Stimulated activated CD8-positive, alpha-beta memory T cell treated with anti-CD3 and anti-CD28 coated beads, Interleukin-7, amount 100 ng/mL, for 4 hours (primary cell): ENCODE measurements at regions not wholly inside any gene's neighbourhood (a gene's known extent, or its start where the extent isn't known, plus 50 kb on each side); places are given as distances from the start of the nearest gene placed in this dataset.
"Not testable (repeated sequence)": the region's sequence is repeated elsewhere in the genome, so short reads cannot be mapped to it uniquely, and the experiment has no call there.

Source experiments
- DNase-seq, 2 donors: peaks; one replicate each; pipeline ENCODE4 v3.0.0-alpha.2; 2020; ENCODE audit warnings: low read depth in 2 of 2

- no peak for DNase-seq
Observed at GRCh38 chr15:69916169-69916785, 181.4 kb downstream of the TLE3 start.

DNA sequence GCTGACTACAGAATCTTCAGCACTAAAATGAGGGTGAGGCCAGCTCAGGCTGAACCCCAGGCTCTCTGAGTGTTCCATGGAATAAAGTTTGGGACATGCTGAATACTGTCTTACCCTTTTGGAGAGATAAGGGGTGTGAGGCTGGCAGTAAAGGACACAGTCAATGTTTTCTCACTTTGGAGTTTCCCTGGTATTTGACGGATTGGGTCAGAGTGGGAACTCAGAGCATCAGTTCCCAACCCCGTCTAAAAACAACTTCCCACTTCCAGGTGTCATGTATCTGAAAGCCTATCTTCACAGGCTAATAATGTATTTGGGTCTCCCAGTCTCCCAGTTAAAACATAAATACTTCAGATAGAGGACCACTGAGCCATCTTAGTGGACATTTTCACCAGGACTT lies 180.7 kb downstream of the TLE3 start:
- no peak for DNase-seq

DNA sequence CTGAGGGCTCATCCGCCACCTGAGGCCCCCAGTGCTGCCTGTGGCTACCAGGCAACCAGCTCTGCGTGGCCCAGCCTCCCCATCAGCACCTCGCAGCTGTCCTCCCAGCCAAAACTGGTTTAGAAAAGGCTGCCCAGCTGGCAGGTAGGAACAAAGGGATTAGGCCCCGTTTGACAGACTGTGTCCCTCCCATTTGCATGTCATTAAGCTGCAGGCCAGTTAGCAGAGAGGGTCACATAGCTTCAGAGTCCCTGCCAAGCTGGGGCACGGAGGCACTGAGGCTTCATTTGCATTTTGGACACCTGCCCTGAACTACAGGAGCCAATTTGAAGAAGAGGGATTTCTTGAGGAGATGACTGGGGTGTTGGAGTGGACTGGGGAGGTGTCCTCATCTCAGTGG lies 177.9 kb downstream of the TLE3 start:
- no peak for DNase-seq

- DNase-seq: no peak
Observed at GRCh38 chr15:69920221-69920620, 177.5 kb downstream of the TLE3 start.

DNA sequence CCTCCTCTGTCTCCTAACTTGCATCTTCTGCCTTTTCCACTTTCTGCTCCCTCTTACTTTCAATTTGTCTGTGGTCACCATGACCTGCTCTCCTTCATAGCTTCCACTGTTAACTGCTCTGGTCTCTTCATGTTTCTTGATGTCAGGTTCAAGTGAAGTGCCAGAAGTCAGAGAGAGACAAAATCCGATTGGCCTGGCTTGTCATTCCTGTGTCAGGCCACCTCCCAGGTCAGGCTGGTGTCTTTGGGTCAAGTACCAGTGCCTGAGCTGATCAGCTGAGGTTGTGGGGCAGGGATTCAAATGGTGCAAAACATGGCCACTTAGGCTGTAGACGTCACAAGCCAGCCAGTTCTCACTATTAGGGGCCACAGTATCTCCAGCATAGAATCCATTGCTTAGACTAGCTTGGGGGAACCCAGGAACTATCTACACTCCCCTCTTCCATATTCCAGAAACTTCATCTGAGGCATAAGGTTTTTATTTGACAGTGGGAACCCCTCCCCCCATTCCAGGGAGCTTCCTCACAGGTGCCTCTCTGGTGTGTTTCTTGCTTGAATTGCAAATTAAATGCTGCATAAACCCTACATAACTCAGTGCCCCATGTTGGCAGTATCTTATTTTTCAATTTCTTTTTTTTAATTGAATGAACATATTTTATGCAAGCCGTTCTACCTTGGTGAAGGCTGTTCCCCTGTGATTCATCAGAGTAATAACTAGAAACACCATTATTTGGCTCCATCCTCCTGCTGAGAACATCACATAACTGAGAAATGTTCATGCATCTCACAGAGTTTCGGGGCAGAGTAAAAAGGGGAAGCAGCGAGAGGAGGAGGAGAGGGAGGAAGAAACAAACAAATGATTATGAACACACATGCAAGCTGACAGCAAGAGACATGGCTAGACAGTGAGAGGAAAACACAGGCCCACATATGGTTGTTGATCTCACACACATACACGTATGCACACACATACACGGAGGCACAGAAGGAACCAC lies 175.8 kb downstream of the TLE3 start:
- no peak for DNase-seq

GRCh38 chr15:69924531-69924930 lies 173.2 kb downstream of the TLE3 start:
- no peak for DNase-seq

DNA sequence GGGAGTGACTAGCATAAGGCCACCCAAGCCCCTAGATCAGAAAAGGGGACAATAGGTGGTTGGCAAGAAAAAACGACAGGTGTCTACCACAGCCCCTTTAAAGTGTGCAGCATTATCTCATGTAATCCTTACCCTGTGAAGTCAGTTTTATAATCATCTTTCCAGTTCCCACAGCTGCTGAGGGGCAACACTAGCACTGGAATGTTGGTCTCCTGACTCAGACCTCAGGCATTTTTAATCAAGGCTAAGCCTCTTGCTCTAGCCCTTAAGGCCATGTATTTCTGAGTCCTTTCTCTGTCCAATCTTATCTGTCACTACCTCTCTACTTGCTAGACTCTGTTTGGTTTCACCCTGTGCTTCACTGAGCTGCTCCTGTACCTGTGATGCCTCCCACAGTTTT lies 171.7 kb downstream of the TLE3 start:
- DNase-seq: no peak

GRCh38 chr15:69926721-69927120 lies 171.0 kb downstream of the TLE3 start:
- DNase-seq: no peak

DNA sequence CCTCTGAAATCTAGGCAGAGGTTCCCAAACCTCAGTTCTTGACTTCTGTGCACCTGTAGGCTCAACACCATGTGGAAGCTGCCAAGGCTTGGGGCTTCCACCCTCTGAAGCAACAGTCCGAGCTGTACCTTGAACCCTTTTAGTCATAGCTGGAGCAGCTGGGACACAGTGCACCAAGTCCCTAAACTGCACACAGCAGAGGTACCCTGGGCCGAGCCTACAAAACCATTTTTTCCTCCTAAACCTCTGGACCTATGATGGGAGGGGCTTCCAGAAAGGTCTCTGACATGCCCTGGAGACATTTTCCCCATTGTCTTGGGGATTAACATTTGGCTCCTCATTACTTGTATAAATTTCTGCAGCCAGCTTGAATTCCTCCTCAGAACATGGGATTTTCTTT lies 168.8 kb downstream of the TLE3 start:
- not testable (repeated sequence) for DNase-seq

DNA sequence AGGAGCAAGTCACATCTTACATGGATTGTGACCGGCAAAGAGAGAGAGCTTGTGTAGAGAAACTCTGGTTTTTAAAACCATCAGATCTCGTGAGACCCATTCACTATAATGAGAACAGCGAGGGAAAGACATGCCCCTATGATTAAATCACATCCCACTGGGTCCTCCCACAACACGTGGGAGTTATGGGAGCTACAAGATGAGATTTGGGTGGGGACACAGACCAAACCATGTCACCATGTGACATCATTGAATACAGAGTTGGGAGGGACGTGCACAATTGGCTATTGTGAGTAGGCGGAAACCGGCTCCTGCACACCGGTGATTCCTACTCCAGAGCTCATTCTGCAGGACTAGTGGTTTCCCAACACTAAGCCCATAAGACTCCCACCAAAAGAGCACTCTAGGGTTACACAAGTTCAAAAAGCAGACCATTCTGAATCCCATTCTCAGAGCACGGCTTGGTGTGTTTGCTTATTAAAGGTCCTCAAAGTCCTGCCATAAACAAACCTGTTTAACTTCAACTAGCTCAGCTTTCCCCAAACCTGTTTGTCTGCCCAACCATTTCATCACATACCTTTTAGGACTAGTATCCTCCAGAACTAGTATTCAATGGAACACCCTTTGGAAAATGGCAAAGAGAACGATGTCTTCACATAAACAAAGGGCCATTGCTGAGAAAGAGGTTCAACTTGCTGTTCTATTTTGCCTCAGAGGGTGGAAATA lies 167.6 kb downstream of the TLE3 start:
- DNase-seq: no peak

DNA sequence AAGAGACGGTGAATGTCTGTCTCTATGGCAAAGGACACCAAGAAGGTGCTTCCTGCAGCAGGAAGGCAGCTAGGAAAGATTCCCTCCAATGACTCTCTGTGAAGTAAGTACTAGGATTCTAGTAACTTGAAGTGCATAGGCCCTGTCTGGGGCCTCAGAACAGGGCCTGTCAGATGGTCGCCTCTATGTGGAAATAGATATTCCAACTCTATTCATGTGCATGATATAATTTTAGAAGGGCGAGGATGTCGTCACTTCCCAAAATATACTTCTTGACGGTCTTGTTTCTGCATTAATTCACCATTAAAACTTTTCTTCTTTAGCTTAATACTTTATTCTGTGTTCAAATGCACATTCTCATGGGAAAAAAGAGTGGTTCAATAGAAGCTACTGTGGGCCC lies 167.0 kb downstream of the TLE3 start:
- no peak for DNase-seq

DNA sequence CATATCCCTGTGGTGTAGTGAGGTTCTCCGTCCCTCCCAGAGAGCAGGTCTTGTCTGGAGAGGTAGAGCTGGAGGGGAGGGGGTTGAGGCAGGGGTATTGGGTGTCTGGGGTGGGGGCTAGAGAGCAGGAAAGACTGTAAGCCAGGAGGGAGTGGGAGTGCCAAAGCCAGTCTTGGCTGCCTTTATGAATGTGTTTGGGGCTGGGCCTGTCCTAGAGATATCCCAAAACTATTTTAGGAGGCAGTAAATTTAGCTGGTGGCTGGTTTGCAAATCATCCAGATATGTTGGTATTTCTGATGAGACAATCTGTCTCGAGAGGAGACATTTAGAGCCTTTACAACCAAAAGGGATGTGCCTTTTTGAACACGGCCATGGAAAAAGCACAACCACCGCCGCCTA lies 166.6 kb downstream of the TLE3 start:
- no peak for DNase-seq

GRCh38 chr15:69934607-69935006 lies 163.1 kb downstream of the TLE3 start:
- no peak for DNase-seq

GRCh38 chr15:69939513-69940440 lies 157.9 kb downstream of the TLE3 start:
- no peak for DNase-seq

GRCh38 chr15:69940441-69941300 lies 157.0 kb downstream of the TLE3 start:
- DNase-seq: no peak

GRCh38 chr15:69941301-69941605 lies 156.5 kb downstream of the TLE3 start:
- no peak for DNase-seq

GRCh38 chr15:69941706-69942495 lies 155.8 kb downstream of the TLE3 start:
- no peak for DNase-seq

- DNase-seq: no peak
Observed at GRCh38 chr15:69943637-69944036, 154.1 kb downstream of the TLE3 start.

DNA sequence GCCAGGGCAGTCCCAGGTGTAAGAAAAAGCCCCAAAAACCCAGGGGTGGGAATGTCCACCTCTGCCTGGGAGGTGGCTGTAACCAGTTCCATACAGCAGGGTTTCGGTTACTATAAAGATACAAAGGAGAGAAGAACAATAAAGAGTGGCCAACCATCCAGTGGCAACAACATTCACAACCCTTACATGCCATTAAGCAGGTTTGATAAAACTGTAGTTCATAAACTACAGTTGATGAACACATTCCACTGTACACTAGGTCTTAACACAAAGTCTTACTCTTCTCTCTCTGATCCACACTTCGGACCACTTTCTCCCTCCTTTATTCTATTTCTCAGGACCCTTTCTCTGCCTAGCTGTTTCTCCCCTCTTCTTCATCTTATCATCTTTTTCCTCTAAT lies 152.0 kb downstream of the TLE3 start:
- DNase-seq: no peak

GRCh38 chr15:69946870-69947269 lies 150.8 kb downstream of the TLE3 start:
- DNase-seq: no peak
